Epidermal melanocyte (primary cell): ENCODE measurements at regions not wholly inside any gene's neighbourhood (a gene's known extent, or its start where the extent isn't known, plus 50 kb on each side); places are given as distances from the start of the nearest gene placed in this dataset.
"Not testable (repeated sequence)": the region's sequence is repeated elsewhere in the genome, so short reads cannot be mapped to it uniquely, and the experiment has no call there.

Experiments
- DNase-seq: peaks from one replicate; pipeline ENCODE4 v3.0.0; 2011; ENCODE audit warnings: low spot score; ENCODE audit not compliant: insufficient read length

GRCh38 chrX:67213686-67214085, 330.1 kb upstream of the AR start:
- DNase-seq: not testable (repeated sequence)

- no peak for DNase-seq
These were observed 335.9 kb upstream of the AR start for GRCh38 chrX:67207912-67208311.

- DNase-seq: no peak
These were observed 384.4 kb upstream of the AR start for GRCh38 chrX:67159437-67159836.

- no peak for DNase-seq
These were observed 429.2 kb upstream of the AR start for GRCh38 chrX:67114635-67115034.

- no peak for DNase-seq
These were observed 438.1 kb upstream of the AR start for GRCh38 chrX:67105758-67106116.

- no peak for DNase-seq
These were observed 438.7 kb upstream of the AR start for GRCh38 chrX:67104982-67105757.

GRCh38 chrX:67100031-67100884, 443.6 kb upstream of the AR start:
- DNase-seq: no peak

- no peak for DNase-seq
These were observed 449.8 kb upstream of the AR start for GRCh38 chrX:67094061-67094460.

GRCh38 chrX:67050760-67051159, 411.9 kb upstream of the EDA2R start:
- no peak for DNase-seq

- no peak for DNase-seq
These were observed 406.0 kb upstream of the EDA2R start for GRCh38 chrX:67044866-67045265.

GRCh38 chrX:67044029-67044653, 405.3 kb upstream of the EDA2R start:
- no peak for DNase-seq

GRCh38 chrX:67004451-67004850, 365.6 kb upstream of the EDA2R start:
- DNase-seq: no peak

GRCh38 chrX:66994729-66995128, 355.9 kb upstream of the EDA2R start:
- DNase-seq: no peak

- DNase-seq: not testable (repeated sequence)
These were observed 353.2 kb upstream of the EDA2R start for GRCh38 chrX:66992077-66992476.

GRCh38 chrX:66988331-66988730, 349.5 kb upstream of the EDA2R start:
- no peak for DNase-seq

- DNase-seq: no peak
These were observed 322.8 kb upstream of the EDA2R start for GRCh38 chrX:66961665-66962064.

- DNase-seq: no peak
These were observed 292.8 kb upstream of the EDA2R start for GRCh38 chrX:66931713-66932112.

GRCh38 chrX:66930516-66930915, 291.6 kb upstream of the EDA2R start:
- DNase-seq: not testable (repeated sequence)

GRCh38 chrX:66920296-66920695, 281.4 kb upstream of the EDA2R start:
- no peak for DNase-seq

- DNase-seq: no peak
These were observed 280.5 kb upstream of the EDA2R start for GRCh38 chrX:66919280-66919832.

- DNase-seq: no peak
These were observed 279.6 kb upstream of the EDA2R start for GRCh38 chrX:66918511-66918910.

GRCh38 chrX:66915893-66916292, 277.0 kb upstream of the EDA2R start:
- DNase-seq: no peak
